Ammon's horn (tissue), 1 donor: ENCODE measurements at regions not wholly inside any gene's neighbourhood (a gene's known extent, or its start where the extent isn't known, plus 50 kb on each side); places are given as distances from the start of the nearest gene placed in this dataset.

Source experiments
- DNase-seq: peaks from one replicate; pipeline ENCODE4 v3.0.0-alpha.2; 2016; ENCODE audit warnings: low spot score

DNA sequence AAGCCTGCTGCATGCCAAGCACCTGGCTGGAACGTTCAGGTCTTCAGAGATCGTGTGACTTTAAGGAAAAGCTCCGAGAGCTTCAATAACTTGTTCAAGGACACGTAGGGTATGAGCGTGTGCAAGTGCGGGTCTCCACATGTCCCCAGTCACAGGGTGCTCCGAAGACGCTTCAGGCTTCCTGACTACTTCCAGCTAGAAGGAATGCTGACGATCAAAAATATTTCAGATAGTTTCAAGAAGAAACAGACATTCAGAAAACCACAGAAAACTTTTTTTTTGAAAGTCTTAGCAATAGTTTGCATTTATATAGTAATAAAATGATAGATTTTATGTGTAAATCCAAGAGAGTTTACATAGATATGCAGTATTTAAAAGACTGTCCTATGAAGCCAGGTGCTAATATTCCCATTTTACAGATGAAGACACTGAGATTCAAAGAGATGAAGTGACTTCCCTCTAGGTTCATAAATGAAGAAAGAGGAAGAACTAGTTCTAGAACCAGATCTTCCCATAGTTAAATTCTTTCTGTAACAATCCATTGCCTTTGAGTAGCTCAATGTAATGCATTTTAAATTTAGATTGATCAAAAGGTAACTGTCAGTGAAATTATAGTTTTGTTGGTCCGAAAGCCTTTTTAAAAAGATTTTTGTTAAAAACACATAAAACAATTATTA lies 247.6 kb downstream of the MYLK4 start:
- no peak for DNase-seq

DNA sequence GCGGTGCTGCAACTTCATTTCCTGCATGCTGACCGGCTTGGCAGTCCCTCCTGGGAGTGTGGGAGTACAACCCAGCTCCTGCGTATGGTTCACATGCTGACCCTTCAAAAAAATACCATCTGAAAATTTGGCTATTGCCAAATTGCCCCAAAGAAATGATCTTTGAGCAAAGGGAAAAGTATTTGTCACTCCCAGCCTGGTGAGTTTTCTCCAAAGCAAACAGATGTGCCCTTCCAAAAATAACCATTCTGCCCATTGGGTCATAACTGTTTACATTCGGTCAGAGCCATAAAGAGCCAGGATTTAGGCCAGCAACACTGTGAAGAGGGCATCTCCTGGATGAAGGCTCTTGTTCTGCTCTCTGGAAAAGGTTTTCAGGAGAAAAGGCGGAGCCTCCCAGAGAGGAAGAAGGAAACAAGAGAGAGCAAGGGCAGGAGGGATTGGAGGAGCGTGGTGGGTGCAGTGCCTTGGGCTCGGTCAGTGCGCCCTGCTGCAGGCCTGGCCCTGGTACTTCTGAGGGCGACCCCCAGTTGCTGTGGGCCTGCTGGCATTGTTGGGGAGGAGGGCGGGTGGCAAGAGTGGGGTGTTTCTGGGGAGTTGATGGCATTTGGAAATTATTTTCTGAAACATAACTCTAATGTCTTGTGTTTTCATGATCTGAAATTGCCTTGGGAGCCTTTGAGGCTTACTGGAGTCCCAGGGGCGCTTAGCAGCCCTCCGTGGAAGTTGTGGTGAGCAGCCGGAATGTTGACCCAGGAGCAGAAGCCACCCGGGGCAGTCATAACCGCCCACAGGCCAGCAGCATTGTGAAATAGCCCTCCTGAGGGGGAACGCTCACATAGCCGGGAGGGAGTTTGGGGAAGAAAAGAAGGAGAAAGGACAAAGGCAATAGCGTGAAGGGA lies 248.4 kb downstream of the MYLK4 start:
- no peak for DNase-seq

DNA sequence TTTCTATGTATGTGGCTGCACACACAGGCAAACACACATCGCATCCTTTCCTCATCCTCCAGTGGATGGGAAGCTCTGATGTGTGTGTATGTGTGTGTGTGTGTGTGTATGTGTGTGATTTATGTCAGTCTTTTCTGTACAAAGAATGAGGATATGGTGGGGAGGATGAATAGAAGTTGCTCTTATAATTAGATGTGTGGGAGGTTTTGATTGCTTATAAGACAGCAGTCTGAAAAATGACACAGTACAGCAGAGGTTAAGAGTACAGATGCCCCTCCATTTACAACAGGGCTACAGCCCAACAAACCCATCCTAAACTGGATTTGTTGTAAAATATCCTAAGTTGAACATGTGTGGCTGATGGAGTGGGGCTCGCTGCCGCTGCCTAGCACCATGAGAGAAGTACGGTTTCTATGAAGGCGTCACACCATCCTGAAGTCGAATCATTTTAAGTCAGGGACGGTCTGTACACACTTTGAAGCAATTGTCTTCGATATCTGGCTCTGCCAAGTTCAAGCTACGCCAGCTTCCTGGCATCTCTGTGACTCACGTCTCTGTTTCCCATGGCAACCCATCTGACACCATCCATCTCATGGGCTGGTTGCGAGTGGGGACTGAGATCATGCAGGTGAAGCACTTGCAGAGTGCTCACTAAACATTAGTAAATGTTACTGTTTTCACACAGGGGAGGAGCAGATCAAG lies 252.6 kb downstream of the MYLK4 start:
- peak; percentile 68 for DNase-seq

DNA sequence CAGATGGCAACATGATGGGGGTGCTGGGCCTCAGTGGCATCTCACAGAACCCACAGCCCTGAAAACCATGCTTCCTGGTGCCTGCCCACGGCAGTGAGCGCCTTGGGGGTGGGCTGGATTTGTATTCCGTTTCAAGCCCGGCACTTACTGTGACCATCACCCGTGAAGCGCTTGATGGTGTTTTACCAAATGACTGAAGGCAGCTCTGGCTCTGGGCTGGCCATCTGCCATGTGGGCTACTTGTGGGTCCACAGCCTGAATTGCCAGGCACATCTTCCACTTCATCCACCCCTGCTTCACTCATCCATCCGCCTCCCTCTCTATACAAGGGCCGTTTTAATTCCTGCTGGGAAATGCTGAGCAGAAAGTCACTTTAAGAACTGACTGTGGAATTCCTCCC lies 250.9 kb upstream of the GMDS start:
- no peak for DNase-seq

DNA sequence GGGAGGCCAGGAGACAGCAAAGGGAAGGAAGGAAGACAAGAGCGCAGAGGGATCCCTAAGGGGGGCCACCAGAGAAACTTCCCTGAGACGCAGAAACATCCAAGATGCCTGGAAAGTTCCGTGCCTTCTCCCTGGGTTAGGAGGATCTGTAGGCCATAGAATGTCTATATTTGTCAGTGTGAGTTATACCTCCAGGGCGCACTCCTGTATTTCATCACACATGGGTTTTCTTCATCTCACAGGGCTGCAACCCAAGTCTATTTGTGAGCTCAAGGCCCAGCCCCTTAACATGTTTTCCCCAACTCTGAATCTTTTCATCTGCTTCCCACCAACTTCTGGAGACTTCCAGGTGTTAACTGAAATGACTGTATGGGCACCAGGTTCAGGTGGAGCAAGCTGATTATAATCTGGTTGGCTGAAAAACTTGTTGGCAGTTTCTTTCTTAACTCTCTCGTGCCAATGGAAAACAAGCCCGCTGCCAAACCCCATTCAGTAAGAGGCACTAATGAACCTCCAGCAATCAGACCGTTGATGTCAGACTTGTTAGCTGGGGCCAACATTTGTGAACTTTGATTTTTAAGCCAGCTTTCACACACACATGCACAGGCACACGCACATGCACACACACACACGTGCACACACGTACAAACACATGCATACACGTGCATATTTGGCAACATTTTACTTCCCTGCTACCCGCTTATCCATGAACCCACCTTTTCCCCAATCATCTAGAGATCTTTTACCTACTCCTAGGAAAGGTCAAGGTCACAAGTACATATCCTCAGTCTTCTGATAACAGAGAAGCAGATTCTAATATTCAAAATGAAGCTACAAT lies 247.5 kb upstream of the GMDS start:
- no peak for DNase-seq

DNA sequence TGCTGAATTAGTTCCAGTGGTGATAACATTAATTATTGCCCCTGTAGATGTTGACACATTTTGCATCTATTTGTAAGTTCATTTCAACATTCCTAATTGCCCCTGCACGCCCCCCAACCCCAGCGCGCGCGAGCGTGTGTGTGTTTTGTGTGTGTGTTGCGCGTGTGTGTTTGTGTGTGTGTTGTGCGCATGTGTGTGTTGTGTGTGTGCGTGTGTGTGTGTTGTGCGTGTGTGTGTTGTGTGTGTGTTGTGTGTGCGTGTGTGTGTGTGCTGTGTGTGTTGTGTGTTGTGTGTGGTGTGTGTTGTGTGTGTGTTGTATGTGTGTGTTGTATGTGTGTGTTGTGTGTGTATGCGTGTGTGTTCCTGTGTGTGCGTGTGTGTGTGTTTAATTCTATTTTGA lies 245.7 kb upstream of the GMDS start:
- no peak for DNase-seq

DNA sequence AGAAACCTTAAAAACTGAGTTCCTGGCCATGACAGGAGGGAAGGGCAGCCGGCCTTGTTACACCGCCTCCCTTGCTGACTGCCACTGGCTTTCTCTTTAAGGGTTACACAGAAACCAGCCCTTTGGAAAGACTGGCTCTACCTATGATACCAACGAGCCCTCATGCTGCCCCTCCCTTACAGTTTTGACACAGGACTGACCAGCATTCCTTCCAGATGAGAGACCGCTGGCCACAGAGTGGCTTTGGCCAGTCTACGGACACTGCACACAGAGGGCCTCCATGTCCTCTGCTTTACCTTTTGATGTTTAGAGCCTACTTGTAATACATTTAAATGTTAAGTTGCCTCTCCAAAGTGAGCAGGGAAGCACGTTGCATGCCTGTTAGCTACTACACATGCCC lies 243.2 kb upstream of the GMDS start:
- DNase-seq, result no peak

DNA sequence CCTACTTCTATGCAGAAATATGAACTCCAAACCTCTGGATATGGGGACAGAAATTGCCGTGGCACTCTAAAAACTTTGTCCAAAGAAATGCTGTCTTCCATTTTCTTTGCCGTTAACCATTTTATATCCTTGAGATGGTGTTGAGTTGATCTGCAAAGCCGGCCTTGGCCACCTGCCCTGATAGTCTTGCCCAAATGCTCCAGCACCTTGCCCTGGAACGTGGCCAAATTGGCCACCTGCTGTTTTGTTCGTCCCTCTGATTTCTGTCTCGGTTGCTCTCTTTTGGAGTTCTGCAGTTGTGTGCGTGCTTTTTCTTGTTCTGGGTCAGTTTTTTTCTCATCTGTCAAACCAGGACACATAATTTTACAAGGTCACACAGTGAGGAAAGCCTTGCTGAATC lies 239.7 kb upstream of the GMDS start:
- no peak for DNase-seq

DNA sequence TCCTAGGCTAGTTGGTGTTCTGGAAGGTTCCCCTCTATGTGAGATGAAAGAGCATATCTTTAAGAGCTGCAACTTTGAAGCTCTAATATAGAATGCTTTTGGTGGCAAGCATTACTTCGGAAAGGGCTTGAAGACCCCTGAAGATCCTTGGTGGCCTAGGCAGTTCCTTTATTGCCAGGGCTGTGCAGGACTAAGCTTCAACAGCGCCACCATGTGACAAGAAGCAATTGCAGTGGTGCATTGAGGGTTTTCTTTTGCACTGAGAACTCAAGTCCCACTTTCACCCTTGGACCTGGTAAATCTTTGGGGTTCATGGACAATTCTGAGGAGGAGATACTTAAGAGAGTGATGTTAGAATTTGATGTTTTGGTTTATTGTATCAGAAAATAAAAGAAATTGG lies 237.4 kb upstream of the GMDS start:
- DNase-seq, result no peak

DNA sequence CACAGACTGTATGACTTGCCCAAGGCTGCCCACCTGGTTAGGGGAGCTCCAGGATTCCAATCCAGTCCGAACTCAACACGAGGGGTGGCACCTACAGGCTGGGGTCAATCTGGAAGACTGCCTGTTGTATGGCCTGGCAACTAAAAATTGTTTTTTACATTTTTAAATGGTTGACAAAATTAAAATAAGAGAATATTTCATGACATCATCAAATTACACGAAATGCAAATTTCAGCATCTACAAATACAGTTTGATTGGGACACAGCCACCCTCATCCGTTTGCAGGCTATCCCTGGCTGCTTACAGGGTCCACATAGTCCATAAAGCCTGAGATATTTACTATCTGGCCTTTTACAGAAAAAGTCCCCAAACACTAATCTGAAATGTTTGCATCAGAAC lies 235.9 kb upstream of the GMDS start:
- no peak for DNase-seq

DNA sequence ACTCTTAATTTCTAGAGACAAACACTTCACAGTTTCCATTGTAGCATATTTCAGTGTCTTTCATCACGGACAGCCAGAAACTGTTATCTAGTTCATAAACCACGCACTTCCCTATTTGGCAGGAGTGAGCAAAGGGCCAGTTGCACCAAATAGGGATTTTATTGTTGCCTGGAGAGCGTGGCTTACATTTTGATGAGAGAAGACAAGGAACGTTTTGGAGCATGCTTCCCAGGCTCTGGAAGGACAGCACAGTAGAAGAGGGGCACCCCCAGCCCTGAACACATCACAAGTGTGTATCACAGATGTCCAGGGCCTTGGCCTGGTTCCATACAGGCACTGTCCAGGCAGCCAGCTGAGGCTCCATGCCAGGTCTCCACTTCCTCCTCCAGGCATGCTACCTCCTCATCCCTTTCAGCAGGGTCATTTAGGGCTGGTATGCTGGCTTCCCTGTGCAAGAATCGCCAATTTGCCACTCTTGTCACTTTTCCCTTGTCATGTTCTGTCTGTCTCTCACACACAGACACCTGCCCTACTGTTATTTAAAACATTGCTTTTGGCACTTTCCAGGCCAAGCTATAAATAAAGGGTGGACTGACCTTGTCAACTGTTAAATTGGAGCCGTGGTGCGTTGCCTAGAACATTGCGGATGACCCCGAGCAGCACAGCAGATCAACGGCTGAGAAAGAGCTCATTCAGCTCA lies 235.0 kb upstream of the GMDS start:
- DNase-seq, result peak; percentile 74

DNA sequence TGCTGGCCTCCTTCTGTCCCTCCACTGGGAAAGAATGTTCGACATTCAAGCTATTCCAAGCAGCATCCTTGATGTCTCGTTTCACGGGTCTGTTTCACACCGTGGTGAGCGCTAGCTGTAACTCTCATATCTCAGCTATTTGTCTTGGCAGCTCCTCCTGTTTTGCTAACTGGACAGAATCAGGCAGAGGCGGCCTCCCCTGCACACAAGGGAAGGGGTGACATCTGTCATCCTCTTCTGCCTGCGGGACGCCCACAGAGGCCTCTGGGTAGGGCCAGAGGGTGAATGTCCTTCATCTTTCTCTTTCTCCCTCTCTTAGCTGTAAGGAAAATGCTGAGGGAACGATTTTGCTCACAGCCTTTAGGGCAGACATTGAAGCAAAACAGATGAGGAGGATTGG lies 232.8 kb upstream of the GMDS start:
- DNase-seq, result no peak

DNA sequence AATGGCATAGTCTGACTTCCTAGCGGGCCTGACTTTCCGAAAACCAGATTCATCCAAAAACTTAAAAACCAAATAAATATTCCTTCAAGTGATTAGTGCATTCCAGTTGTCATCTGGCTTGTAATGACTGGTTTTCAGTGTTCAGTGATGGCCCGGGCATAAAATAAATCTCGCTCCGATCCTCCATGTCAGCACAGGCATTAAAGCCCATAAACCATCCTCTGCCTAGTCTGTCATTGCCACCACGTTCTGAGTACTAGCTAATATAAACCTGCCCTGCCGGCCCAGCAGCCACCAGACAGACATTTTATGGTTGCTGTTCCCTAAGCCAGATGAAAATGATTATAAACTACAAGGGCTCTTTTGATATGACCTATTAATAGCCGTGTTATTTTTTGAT lies 232.3 kb upstream of the GMDS start:
- DNase-seq, result no peak

DNA sequence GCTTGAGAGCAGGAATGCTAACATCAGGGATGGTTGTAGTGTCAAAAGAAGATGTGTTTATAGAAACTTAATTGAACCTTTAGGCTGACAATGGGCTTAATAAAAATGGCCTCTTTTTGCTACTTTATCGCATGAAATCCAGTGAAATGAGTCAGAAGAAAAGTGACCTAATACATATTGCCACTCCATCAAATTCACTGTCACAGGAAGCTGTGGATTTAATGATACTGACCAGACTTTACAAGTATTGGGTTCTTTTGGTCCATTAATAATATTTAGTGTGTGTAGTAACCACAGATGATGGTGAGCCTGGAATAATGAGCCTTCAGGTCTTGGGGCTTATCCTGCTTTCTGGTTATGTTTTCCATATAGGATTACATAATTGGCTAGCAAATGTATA lies 231.8 kb upstream of the GMDS start:
- DNase-seq, result no peak

DNA sequence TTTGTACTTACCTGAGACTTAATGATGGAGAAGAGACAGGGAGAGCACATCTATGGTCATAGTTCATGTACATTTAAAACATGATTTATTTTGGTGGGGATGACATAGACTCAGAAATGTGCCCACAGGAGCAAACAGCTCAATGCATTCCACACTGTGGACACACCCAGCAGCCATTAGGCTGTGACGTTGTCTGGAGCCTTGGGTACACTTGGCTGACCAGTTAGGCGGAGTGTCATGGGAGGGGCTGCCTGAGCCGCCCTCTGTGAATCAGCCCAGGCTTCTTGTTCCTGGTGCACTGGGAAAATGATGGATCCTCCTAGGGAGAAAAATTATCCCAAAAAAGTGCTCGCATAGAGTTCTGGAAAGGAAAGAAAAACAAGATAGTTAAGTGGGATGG lies 231.0 kb upstream of the GMDS start:
- no peak for DNase-seq

DNA sequence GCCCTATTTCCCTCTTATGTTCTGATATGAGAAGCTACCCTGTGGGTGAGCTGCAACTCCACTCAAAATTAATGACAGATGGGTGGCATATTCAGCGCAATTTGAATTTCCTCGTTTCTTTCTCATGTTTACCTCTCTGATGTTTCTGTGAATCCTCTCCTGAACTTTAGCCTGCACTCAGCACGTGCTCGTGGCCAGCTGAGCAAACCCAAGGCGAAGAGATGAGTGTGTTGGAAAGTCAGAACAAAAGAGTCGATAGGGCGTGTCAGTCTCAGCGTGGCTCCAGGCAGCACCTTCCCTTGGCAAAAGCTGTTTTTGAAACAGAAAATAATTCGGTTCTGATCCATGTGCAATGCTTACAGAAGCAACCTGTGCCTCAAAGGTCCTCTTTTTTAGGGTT lies 226.1 kb upstream of the GMDS start:
- DNase-seq, result no peak

DNA sequence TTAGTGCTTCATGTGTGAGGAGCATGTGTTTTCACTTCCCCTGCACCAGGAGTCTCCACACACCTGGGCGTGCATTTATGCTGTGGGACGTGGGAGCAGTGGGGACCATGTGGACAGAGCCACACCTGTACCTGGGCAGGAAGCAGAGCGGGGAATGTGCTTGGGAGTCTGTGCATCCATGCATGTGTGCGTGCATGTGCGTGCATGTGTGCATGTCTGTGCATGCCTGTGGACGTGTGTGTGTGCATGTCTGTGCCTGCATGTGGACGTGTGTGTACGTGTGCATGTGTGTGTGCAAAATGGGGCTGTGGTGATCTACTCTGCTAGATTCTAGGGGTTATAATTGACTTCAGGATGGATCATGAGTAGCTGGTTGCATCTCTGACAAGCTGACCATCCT lies 224.0 kb upstream of the GMDS start:
- no peak for DNase-seq

DNA sequence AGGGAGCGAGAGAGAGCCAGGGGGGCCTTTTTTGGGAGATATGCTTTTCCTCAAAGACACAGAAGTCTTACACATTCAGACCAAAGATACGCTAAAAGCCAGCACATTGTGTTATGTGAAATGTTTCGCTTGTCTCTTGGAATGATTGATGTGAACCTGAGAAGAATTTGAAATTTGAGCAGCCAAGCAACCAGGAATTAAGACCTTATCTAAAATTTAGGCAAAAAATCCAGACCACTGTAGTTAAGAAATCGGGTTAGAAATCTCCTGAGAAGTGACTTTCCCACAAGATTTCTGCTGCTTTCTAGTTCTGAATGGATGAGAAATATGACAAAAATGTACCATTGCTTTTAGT lies 223.2 kb upstream of the GMDS start:
- no peak for DNase-seq

DNA sequence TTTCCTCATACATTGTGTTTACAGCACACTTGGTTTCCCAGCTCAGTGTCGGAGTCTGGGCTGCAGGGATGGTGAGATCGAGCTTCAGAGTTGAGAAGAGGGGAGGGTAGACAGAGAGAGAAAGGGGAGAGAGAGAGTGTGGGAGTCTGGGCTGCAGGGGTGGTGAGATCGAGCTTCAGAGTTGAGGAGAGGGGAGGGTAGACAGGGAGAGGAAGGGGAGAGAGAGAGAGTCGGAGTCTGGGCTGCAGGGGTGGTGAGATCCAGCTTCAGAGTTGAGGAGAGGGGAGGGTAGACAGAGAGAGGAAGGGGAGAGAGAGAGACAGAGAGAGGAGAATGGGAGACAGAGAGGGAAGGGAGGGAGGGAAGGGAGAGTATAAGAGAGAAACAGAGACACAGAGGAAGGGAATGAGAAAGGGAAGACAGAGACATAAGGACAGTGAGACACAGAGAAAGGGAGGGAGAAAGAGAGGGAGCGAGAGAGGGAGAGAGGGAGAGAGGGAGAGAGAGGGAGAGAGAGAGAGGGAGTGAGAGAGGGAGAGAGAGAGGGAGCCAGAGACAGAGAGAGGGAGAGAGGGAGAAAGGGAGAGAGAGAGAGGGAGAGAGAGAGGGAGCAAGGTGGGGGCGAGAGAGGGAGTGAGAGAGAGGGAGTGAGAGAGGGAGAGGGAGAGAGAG lies 222.7 kb upstream of the GMDS start:
- DNase-seq, result no peak

DNA sequence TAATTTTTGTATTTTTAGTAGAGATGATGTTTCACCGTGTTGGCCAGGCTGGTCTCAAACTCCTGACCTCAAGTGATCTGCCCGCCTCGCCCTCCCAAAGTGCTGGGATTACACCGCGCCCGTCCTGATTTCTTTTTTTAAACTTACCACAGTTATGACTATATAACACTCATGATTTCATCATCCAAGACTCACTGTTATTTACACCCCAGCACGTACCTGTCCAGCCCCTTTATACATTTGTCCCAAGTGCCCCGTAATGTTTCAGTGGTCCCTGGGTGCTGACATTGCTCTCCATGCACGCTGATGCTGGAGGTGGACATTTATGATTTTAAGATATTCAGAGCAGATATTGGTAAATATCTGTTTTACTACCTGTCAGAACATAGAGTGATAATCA lies 219.9 kb upstream of the GMDS start:
- DNase-seq, result no peak

DNA sequence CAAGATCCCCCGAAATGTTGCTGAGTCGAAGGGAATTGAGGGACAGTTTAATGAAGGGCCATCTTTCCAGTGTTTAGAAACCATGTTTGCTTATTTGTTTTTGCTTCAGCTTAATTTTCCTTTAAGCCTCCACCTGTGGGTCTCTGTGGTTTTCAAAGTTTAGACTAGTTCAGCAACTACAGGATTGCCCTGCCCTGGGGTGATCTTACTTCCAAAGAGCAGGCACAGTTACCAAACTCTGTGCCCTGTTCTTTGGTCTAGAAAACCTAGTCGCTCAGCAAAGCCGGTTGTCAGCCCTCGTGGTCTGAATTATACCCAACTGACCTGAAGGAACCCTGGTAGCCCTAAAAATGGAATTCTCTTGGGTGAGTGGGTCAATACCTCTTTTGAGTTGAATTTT lies 219.2 kb upstream of the GMDS start:
- DNase-seq, result no peak
